ENCODE measurements at regions not wholly inside any gene's neighbourhood (a gene's known extent, or its start where the extent isn't known, plus 50 kb on each side); places are given as distances from the start of the nearest gene placed in this dataset.

DNA sequence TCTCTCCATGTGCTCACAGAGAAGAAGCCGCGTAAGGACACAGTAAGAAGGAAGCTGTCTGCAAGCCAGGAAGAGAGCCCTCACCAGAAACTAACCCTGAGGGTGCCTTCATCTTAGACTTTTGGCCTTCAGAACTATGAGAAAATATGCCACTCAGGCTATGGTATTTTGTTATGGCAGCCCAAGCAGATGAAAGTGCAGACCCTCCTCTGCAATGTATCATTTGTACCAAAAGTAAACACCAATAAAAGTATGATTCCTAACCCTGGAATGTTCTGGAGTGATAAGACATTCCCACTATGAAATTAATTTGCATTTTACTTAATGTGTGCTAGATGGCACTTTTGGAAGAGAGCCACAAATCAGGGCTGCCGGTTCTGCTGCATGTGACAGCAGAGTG lies 594.3 kb downstream of the UTRN start:
- no peak for DNase-seq (ENCODE audit: low read depth)

DNA sequence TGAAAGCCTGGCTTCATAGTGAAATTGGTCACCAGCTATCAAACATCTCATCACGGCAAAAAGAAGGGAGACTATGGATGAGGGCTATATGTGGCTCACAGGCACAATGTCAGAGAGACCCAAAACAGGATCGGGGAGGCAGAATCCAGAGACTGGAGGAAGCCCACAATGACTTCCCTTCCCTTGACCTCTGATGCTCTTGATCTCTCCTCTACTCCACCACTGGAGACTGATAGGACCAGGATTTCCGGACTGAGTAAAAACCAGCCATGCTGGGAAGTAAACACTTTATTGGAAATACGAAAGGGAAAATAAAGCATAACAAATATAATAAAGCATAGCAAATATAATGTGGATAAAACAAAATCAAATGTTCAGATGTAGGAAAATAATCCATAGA lies 597.3 kb downstream of the UTRN start:
- no peak for DNase-seq (ENCODE audit: low read depth)

DNA sequence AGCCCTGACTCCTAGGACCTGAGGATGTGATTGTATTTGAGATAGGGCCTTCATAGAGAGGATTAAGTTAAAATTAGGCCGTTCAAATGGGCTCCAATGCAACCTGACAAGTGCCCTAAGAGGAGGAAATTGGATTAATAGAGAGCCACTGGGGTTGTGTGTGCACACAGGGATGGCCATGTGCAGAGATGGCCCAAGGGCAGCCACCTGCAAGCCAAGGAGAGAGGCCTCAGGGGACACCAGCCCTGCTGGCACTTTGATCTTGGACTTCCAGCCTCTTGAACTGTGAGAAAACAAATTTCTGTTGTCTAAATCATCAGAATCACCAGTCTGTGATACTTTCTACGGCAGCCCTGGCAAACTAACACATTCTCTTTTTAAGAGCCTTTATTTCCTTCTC lies 598.8 kb downstream of the UTRN start:
- no peak for DNase-seq (ENCODE audit: low read depth)

DNA sequence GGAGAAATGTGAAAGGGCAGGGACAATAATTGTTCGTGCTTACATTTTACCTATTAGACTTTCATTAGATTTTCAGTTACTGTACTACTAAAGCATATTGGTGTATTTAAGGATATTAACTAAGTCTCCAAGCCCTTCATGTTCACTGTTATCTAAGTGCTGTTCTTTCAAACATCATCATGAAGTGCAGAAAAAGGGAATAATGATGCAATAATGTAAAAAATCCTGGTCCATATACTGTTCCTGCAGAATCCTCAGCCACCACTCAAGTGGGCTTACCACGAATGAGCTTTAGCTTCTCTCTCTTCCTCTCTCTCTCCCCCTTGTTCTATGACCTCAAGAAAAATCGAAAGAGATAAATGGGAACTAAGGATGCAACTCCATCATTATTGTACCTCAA lies 600.7 kb downstream of the UTRN start:
- no peak for DNase-seq (ENCODE audit: low read depth)

DNA sequence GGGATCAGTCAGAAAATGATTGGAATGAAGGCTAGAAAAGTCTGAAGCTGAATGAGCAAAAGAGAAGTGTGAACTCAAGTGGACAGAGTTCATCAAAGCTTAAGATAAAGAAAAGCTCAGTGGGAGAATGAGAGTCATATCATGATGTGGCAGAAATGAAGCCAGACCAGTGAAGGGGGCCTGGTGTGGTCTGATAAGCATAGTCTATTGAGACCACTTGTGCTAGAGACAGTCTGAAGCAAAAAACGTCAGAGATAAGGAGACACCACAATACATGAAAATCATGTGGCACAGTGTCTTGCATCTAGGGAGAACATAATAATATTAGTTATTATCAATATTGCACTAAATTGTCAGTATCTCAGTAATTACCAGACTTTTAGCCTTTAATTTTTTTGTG lies 601.5 kb downstream of the UTRN start:
- DNase-seq (ENCODE audit: low read depth): no peak

DNA sequence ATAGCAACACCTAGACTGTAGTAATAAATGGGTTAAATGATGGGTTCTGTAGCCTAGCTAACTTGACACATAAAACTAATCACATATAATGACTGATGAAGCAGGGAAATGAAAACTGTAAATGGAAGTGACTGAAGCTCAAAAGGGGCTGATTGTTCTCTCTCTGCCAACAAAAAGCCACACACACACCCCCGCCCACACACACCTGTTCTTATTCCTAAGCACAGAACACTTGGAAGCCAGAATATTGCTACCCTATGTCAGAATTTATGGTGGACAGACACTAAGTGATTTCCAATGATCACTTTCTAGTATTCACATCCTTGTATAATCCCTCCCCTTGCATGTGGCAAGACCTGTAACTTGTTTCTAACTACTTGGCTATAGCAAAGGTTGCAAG lies 603.5 kb downstream of the UTRN start:
- no peak for DNase-seq (ENCODE audit: low read depth)

DNA sequence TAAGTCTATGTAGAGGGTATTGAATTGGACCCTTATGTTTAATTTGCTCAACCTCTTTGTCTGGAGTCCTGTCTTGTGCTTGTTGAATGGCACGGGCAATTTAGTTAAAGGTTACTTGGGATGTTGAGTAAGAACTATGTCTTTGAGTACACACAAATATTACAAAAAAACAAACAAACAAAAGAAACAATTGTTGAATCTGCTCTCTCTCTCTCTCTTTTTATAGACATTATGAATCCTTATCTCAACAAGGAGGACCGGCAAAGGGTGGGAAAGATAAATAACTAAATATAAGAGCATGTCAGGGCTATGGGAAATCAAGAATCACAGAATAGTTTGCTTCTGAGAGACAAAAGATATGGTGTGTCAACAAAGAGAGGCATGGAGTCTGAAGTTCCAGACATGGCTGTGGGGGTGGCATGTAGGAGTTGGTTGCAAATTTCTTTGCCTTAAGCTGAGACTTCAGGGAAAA lies 608.6 kb downstream of the UTRN start:
- no peak for DNase-seq (ENCODE audit: low read depth)

DNA sequence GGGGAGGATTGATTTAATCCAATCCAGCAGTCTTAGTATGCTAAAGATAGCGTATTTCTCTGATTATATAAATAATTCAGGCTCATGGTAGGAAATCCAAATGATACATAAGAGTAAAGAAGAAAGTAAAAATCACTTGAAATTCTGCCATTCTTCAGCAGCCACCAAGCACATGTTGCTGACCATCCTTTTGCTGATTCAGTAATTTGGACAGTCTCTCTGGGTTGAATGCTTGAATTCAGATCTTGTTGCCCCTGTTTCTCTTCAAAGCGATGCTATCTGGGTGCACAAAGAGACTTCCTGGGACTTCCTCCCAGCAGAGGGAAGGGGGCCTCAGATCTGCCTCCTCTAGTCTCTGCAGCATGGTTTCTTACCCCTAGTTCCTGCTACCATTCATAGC lies 609.1 kb downstream of the UTRN start:
- DNase-seq (ENCODE audit: low read depth): no peak

DNA sequence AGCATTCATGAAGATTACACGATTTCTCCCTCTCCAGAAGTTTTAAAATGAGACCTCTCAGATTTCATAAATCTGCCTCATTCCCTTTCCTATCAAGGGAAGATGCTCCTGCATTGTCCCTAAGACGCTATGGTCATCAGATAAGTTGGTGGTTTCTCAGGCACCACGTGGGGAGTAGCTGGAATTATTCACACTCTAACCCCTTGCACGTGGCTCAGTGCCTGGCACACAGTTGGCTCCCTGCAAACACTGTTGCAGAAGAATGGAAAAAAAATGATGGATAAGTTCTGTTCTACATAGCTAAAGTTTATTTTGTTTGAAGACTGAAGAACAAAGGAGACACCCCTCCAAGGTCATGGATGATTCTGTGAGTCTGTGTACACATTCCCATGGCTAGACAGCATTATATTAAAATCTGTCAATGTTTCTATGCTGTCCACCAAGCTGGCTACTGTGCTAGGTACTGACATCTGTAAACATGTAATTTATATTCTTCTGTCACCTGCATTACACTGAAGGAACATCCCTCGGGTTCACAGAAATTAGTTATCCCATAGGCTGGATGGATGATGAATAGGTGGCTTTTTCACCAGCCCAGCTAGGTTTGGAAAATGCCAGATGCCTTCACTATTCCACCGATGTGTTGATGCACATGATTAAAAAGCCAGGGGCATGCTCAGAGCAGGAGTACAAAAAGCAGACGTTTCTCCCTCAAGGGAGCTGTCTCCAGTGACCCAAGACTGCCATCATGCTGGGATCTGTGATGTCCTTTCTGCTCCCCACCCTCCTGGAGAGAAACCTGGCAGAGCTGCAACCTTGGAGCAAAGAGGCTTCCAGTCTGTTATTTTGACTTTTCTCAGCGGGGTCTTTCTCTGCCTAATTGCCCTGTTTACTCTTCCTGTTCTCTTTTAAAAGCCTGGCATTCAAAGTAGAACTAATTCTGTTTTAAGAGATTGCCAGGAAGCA lies 610.5 kb downstream of the UTRN start:
- no peak for DNase-seq (ENCODE audit: low read depth)

DNA sequence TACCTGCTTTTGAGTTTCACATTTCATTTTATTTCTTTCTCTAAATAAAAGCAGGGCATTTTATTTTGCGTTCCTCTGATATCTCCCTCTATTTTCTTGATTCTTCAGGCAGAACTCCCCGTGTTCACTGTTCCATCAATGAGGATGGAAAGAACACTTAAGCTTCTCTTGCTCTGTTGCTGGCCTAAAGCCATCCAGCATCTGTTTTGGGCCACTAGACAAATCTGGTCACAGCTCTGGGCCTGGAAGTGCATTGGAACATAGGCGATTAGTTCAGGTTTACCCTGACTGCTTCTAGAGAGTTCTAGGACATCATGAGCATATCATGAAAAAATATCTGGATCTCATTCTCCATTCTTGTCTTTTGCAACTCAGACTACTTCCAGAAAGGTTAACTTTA lies 611.2 kb downstream of the UTRN start:
- no peak for DNase-seq (ENCODE audit: low read depth)

DNA sequence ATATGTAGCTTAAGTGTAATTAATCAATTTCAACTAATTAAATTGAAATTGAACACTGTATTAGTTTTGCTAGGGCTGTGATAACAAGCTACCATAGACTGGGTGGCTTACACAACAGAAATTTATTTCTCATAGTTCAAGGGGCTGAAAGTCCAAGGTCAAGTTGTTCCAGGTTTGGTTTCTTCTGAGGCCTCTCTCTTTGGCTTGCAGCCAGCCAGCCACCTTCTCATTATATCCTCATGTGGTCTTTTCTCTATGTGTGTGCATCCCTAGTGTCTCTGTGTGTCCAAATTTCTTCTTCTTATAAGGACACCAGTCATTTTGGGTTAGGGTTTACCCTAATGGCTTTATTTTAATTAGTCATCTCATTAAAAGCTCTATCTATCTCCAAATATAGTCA lies 611.7 kb downstream of the UTRN start:
- DNase-seq (ENCODE audit: low read depth): no peak

DNA sequence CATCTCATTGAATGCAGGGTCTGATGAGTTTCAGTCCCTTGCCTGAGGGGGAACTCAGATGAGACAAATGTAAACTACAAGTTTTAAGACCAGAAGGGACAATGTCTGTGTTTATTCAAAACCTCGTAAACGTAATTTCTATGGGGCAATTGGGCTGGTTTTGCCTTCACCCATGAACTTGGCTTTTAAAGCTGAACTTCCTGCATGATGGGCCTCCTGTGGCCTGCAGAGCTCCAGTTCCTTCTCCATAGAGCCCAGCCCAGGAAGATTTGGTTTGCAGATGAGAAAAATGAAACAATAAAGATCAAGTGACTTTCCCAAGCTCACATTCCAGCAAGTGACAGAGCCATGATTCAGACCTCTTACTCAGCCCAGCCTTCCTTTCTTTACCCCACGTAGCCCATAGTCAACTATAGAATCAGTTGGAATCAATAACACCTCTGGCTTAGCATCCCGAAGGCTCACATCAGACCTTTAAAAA lies 612.3 kb downstream of the UTRN start:
- DNase-seq (ENCODE audit: low read depth): no peak

DNA sequence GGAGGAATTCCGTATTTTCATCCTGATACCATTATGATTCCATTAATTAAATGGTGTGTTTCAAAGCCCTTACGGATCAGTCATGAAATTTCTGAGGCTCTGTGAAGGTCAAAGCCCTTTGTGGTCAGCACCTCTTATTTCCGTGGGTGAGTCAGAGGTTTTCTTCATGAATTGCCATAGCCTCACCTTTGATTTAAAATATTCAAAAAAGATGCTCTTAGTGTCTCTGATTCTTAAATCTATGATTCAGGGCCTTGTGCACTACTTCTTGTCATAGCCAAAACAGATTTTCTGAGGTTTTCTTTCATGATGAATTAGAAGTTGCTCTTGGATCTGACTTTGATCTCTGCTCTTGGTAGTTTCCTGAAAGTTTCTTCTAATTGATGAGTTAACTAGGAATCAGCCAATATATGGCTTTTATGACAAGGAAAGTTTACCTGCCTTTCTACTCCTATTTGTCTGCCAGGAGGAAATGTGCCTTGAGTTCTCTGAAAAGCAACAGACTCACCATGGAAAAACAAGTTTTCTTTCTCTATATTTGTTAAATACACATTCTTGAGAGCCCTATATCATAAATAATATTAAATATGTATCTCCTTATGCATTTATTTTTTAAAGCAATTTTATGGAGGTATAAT lies 613.0 kb downstream of the UTRN start:
- DNase-seq (ENCODE audit: low read depth): no peak

DNA sequence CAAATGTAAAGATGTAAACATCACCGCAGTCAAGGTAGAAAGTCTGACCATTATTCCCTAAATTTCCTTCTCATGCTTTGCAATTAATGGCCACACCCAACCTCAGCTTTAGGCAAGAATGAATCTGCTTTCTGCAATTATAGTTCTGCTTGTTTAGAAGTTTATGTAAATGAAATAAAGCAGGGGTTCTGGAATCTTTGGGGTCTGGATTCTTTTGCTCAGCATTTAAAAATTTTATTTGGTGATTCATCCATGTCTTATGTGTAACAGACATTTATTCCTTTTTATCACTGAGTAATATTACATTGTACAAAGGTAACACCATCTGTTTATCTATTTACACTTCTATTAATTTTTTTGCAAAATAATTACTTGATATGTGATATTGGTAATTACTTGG lies 613.6 kb downstream of the UTRN start:
- no peak for DNase-seq (ENCODE audit: low read depth)

DNA sequence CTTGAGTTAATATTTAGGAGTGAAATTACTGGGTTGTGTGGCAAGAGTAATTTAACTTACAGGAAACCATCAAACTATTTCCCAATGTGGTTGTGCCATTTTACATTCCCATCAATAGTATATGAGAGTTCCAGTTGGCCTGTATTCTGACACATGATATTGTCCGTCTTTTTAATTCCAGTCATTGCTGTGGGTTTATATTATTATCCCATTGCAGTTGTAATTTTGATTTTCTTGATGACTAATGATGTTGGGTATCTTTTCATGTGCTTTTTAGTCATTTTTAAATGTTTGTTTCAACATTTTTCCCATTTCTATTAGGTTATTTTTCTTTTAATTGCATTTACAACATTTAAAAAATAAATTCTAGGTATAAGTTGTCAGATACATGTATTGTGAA lies 614.0 kb downstream of the UTRN start:
- no peak for DNase-seq (ENCODE audit: low read depth)

DNA sequence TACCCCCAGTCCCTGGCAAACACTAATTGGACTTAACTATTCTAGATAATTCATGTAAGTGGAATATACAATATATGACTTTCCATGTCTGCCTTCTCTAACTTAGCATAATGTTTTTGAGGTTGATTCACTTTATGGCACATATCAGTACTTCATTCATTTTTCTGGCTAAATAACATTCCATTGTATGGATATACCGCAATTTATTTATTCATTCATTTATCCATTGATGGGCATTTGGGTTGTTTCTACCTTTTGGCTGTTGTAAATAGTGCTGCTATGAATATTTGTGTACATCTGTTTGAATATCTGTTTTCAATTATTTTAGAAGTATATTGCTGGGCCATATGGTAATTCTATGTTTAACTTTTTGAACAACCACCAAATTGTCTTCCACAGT lies 616.3 kb downstream of the UTRN start:
- no peak for DNase-seq (ENCODE audit: low read depth)

DNA sequence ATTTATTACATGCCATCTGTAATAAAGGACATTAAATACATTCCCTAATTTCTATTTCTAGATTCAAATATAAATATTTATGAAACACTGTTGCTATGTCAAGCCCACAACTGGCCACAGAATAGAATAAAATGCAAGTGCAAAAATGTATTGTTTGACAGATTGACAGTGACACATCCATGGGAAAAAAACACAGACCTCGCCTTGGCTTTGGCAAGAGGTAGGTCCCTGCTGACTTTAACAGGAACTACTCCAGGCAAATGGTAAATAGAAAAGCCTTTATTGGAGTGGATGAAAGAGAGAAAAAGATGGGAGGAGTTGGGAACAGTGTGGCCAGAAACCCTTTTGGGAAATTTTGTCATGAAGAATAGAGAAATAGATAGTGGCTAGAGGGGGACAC lies 622.9 kb downstream of the UTRN start:
- DNase-seq (ENCODE audit: low read depth): no peak

DNA sequence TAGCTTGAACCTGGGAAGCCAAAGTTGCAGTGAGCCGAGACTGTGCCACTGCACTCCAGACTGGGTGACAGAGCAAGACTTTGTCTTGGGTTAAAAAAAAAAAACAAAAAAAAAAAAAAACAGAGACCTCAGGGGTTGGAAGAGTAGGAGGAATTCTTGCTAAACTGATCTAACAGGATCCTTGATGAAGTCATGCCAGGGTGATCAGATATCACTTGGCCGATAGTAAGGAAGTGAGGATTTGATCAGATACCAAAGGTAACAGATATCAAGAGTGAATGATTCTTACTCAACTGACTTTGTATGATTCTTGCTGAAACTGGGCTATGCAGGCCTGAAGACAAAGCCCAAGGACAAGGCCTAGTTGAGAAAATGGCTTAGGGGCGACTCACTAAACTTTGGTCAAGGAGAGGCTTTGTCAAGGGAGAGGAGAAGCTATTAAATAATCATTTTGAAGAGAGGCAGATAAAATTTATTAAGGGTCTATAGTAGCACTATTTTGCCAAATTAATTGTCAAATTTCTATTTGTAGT lies 624.7 kb downstream of the UTRN start:
- DNase-seq (ENCODE audit: low read depth): no peak

DNA sequence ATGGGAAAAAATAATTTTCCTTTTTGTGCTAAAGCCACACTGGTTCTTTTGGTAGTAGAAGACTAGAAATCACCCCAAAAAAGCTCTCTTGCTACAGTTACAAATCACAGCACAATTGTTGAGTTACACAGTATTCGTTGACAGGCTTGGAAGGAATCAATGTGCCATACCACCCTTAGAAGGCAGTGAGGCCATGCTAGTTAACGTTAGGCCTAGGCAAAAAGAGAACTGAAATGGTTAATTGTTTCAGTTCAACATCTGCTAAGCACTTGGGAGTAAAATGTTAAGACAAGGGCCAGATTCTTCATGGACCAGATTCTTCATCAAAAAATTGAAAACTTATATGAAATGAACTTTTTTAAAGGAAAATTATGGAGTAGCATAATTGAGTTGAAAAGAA lies 626.2 kb downstream of the UTRN start:
- no peak for DNase-seq (ENCODE audit: low read depth)

DNA sequence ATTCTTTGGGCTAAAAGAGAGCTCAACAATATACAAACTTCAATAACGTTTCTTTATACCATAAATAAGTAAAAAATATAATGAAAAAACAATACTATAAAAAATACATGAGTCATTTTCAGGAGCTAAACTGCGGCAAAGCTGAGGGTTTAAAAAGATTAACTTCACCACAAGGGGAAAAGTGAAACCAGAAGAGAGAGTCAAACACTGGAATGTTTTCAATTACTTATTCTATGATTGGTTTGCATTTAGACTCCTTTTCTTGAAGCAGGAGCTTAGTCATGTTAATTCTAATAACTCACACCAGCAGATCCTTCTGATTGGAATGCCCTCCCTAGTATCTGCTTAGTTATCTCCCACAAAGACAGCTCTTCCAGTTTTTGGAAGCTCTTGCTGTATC lies 627.3 kb downstream of the UTRN start:
- no peak for DNase-seq (ENCODE audit: low read depth)

DNA sequence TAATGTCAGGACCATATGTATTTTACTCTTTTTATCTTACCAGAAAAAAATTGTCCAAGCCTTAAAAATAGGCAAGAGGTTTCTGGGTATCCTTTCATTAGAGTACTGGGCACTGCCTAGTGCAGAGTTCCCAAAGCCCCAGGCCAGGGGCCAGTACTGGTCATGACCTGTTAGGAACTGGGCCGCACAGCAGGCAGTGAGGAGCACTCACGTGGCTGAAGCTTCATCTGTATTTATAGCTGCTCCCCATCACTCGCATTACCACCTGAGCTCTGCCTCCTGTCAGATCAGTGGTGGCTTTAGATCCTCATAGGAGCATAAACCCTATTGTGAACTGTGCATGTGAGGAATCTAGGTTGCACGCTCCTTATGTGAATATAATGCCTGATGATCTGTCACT lies 632.9 kb downstream of the UTRN start:
- DNase-seq (ENCODE audit: low read depth): no peak

DNA sequence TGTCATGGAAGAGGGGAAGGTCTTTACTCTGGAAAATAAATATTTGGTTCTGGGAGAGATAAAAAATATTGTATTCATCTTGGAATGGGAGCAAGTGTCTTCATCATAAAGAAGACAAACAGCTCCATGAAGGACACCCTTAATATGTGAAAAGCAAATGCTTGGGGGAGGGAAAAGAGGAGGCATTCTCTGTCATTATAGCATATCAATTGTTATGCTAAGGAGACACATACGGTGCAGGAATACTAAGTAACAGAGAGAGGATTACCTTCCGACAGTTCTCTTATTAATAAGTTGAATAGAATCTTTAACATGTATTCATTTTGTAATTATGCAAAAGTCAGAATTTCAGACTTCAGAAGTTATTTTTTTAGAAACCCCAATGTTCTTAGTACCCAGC lies 634.4 kb downstream of the UTRN start:
- DNase-seq (ENCODE audit: low read depth): no peak

DNA sequence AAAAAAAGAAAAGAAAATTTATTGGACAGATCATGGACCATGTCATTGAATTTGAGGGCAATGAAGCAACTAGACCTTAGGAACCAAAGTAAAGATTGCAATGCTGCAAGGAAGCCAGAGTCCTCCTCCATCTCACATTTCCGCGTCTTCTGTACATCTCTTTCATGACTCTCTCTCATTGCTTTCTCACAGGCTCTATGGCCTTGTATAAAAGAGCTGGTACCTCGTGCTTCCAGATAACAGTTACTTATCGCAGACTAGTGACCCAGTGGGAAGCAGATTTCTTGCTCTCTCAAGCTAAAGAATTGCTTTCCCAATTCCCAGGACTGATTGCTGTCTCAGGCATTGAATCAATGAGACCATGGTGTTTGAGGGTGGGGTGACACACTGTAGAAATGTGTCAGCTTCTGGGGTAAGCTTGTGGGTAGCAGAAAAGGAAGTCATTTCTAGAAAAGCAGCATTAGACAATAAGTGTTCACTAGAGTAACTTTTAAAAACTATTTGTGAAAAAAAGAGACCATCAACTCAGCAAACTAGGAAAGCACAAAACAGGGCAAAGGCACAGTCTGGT lies 635.3 kb downstream of the UTRN start:
- DNase-seq (ENCODE audit: low read depth): no peak

Measured in activated gamma-delta T cell treated with anti-CD3 and anti-CD28 coated beads, Interleukin-2, amount 50 U/mL, for 16 hours (primary cell).